ENCODE measurements at regions not wholly inside any gene's neighbourhood (a gene's known extent, or its start where the extent isn't known, plus 50 kb on each side); places are given as distances from the start of the nearest gene placed in this dataset.
A peak's percentile ranks its signal among the peaks of the same experiment; 100 is the strongest.
"Not testable (repeated sequence)": the region's sequence is repeated elsewhere in the genome, so short reads cannot be mapped to it uniquely, and the experiment has no call there.

DNA sequence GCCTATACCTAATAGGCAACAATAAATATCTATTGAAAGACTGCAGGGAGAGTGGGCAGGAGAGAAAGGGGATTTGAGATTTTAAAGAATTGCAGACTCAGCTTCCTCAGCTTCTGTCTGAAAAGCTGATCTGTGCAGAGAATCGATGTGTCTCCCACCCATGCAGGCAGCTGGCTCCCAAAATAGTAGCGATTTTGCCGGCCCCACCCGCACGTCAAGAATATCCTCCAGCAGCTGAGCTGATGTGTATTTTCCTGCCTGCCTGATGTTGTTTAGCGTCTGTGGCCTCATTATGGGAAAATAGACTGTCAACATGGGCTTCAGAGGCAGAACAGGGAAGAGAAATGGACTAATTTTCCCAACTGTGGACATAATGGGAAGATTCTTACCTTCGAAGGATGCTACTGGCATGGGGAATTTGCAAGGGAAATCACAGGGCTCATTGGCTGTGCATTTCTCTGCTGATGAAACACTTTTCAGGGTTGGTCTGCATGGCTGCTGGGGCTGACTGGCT lies 699.8 kb downstream of the PTPRU start:
- DNase-seq (ENCODE audit: low read depth): no peak

DNA sequence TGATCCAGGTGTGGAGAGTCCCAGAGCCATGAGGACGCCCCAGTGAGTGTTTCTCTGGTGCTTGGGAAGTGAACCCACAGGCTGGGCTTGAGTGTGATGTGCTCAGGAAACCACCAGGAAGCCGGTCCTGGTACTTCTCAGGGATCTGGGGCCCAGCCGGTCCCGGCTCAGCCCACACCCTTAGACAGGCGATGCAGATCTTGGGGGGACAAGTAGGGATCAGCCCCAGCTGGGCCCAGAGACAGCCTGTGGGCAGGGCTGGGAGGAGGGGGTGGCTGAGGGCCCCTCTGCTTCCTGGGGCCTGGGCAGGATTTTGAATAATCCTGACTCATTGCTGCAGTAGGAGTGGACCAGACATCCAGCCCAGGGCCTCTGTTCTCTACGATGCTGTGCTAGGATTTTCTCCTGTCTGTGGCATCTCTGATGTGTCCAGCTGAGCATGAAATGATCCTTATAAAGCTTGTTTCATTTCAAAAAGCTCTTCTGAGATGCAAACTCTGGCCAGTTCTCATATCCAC lies 698.0 kb downstream of the PTPRU start:
- DNase-seq (ENCODE audit: low read depth): no peak

DNA sequence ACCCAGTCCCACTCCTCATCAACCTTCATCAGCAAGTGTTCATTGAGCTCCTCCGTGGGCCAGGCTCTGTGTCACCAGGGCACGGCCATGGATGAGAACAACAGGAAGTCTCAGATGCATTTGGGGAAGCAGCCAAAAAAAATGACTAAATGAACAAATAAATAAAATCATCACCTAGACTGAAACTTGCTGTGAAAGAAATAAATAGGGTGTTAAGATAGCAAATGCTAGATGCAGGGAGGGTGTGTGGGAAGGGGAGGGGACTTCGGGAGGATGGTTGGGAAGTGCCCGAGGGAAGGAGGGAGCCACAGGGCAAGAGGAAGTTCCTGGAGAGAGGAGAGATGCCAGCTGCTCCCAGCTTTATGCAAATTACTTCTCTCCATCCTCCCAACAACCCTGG lies 696.7 kb downstream of the PTPRU start:
- DNase-seq (ENCODE audit: low read depth): no peak

DNA sequence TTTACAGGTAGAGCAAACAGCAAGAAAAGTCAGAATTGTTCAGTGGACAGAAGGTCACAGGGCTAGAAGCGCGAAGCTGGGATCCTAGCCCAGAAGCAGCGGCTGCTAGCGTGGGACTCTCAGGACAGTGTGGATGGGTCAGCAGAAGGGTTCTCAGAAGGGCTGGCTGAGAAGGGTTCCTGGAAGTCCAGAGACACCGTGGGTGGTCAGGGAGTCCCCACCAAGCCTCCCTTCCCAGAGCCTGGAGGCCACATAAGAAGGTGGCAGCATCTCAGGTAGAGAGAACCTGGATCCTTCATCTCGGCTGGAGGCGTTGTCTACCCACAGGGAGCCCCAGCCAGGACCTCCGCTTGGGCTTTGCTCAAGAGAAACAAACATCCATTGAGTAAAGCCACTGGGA lies 696.3 kb downstream of the PTPRU start:
- DNase-seq (ENCODE audit: low read depth): no peak

DNA sequence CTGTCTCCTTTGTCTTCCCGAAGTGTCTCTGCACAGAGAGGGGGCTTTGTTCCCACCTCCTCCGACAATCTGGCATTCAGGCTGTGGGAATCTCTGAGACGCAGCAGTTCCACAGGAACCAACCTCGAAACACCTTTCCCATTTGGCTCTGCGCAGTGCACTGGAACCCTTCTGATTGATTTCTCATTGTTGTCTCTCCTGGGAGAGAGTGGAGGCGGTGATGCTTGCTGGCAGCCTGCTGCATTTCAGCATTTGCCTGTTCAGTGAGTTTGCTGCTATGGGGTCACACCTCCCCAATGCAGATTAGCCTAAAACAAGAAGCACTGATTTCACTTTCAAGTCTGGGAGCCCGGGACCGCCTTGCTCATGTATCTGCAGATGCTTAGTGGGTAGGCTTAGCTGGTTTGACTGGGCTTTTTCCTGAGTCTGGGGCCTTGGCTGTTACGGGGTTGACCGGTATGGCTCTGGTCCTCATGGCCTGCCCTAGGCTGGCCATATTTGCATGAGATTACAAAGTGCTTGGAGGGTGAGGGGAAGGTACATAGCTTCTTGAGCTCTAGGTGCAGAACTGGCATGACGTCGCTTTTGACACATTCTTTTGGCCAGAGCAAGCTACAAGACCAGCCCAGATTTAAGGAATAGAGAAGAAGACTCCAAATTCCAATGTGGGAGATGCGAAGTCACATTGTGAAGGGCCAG lies 695.3 kb downstream of the PTPRU start:
- no peak for DNase-seq (ENCODE audit: low read depth)

DNA sequence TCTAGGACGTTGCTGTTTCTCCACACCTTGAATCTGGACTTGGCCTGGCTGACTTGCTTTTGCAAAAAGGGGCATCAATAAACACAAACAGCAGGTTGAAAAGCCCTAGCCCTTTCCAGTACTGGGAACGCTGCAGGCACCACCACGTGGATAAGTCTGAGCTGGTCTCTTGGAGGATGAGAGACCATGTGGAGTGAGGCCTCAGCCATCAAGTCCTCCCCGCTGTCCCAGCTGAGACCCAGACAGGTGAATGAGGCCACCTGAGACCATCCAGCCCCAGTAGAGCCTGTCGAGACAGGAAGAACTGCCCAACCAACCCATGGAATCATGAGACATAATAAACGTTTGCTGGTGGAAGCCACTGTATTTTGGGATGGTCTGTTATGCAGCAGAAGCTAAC lies 688.7 kb downstream of the PTPRU start:
- DNase-seq (ENCODE audit: low read depth): no peak

DNA sequence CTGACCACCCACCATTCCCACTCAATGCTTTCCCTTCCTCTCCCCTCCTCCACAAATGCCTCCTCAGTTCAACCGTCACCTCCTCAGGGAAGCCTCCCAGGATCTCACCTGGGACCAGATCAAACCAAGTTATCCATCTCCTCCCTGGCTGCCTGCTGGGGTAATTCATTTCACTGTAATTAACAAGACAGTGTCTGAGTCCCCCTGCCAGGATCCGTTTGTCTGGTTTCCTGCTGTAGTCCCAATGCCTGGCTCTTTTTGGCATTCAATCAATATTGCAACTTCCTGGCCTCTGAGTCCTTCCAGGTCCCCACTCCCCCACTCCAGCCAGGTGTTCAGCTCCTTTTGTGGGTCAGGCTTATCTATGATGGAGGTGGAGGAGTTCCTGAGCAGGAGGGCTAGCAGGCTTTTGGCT lies 687.7 kb downstream of the PTPRU start:
- DNase-seq (ENCODE audit: low read depth): no peak

DNA sequence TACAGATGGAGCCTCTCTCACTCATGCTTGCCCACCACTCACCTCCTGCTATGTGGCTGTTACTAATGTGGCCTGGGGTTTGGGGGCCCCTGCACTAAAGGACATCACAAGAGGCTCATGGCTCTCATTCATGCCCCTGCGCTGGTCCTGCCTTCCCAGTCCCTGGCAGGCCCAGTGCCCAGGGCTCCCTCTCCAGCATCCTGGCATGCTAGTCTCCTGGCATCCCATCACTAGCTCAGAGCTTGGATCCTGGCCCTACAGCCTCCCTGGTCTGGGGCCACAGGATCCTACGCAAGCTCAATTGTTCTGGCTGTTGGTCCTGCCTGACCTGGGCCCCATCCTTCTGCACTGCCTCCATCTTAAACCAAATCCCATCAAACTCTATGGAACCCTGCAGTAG lies 685.4 kb downstream of the PTPRU start:
- no peak for DNase-seq (ENCODE audit: low read depth)

DNA sequence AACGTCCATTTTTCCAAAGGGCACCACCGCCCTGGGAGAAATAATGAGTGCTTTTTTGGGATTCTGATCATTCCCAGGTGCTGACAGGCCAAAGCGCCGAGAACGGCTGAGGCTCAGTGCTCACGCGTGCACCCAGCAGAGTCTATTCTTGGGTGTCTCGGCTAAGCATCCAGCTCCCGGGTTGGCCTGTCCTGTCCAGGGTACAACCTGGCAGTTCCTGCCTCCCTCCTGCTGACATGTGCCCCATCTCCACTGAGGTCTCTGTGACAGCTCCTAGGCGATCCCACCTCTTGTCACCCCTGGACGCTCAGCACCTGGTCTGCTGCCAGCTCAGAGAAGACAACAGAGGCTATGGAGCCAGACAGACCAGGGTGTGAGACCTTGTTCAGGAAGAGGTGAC lies 684.5 kb downstream of the PTPRU start:
- DNase-seq (ENCODE audit: low read depth): no peak

DNA sequence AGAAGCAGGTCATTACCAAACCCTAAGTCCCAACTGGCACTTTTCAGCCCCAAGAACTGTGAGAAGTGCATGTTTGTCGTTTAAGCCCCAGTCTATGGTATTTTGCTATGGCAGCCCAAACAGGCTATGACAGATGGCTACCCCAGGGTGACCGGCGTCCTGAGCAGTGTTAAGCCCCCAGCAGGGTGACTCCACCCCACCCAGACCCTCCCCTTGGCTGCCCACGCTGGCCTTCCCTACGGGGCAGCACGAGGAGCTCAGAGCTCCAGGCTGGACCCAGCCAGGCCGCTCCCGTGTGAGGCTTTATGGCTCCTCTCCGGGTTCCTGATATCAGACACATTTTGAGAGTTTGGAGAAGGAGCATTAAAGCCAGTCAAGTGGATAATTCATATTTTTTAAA lies 684.0 kb downstream of the PTPRU start:
- DNase-seq (ENCODE audit: low read depth): no peak

DNA sequence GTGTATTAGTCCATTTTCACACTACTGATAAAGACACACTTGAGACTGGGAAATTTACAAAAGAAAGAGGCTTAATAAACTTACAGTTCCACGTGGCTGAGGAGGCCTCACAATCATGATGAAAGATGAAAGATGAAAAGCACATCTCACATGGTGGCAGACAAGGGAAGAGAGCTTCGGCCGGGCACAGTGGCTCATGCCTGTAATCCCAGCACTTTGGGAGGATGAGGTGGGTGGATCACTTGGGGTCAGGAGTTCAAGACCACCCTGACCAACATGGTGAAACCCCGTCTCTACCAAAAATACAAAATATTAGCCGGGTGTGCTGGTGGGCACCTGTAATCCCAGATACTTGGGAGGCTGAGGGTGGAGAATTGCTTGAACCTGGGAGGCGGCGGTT lies 682.7 kb downstream of the PTPRU start:
- not testable (repeated sequence) for DNase-seq (ENCODE audit: low read depth)

DNA sequence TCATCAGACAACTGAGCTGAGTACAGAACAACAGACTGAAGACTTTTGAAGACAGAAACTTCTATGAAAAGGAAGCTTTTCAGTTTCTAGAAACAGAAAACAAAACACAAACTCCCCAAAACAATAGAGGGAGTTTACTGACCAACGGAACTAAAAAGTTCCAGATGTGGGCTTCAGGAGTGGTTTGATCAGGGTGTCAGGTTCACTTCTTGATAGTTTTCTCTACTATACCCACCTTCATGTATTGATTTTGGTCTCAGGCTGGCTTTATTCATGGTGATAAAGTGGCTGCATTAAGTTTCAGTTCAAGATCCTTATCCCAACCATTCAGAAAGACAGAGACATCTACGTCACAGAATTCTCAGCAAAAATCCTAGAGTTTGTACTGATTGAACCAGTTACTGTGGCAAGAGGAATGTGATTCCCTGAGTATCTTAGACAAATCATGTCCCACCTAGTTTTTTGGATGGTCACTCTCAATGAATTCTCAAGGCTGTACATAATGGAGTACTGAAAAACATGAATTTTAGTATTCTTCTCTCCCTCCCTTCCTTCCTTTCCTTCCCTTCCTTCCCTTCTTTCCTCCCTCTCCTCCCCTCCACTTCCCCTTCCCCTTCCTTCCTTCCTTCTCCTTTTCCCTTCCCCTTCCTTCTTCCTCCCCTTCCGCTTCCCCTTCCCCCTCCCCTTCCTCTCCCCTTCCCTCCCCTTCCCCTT lies 680.5 kb downstream of the PTPRU start:
- no peak for DNase-seq (ENCODE audit: low read depth)

DNA sequence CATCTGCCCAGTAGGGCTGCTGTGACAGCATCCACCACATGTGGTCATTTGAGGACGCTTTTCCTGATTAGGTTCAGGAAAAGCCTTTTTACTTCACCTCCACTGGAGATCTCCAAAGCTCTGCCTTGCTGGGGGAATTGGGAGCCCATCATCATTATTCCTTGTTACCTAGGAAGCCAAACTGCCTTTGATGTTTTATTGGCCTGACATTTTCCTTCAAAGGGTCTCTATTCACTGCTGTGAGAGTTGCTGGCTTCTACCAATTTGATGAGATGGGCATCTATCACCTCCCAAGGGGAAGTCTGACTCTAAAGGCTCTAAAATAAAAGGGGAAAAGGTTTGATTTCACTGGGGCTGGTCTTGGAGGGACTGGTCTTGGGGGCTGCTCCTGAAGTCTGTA lies 678.6 kb downstream of the PTPRU start:
- DNase-seq (ENCODE audit: low read depth): no peak

DNA sequence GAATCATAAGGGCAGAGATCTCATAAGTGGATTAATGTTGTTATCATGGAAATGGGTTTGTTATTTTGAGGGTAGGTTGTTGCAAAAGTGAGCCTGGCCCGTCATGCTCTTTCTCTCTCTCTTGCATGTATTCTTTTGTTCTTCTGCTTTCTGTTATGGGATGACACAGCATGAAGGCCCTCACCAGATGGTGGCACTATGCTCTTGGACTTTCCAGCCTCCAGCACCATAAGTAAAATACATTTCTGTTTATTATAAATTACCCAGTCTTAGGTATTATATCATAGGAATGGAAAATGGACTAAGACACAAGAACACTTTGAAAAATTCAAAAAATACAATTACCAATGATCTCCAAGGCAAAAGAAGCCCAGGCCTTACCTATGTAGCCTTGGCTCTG lies 676.1 kb downstream of the PTPRU start:
- DNase-seq (ENCODE audit: low read depth): peak; percentile 11

DNA sequence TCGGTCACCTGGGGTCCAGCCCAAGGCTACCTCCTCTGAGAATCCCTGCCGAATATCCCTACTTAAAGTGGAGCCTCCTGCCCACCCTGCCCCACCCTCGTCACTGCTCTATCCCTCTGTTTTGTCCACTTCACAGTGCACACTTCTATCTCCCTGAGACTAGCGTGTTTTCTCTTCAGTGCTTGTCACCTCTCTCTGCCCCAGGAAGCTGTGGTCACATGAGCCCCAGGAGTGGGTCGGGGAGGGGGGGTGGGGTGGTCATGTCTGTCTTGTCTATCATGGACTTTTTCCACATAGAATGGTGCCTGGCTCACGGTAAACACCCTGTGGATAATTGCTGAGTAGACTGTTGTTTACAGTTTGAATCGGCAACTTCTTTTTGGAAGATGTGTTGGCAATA lies 673.6 kb downstream of the PTPRU start:
- DNase-seq (ENCODE audit: low read depth): no peak

DNA sequence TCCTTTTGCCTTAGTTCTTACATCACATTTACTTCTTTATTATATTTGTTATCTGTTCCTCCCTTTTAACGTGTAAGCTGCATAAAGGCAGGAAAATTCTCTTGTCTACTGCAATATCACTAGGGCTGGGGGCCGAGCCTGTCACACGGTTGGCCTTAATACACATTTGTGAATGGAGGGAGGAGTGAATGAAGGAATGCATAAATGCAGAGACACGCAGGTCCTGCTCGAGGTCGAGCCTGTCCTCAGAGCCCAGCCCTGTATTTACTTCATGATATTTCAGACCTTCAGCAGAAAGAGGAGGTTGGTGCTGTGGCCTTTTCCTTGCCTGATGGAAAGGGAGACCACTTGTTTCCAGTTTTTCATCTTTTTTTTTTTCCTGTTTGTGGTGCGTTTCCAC lies 671.3 kb downstream of the PTPRU start:
- DNase-seq (ENCODE audit: low read depth): no peak

DNA sequence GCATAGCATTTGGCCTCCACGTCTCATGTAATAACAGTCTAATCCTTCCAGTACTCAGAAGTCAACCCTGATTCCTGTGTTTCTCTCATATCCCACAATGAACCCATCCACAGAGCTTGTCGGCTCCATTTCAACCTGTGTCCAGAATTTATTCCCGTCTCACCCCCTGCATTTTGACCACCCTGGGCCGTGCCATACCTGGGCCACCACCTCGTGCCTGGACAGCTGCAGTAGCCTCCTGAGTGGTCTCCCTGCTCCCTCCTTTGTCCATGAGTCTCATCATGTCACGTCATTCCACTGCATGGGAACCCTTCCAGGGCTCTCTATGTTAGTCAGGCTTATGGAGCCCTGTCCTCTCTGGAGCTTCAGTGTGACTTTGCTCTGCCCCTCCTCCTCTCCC lies 670.6 kb downstream of the PTPRU start:
- DNase-seq (ENCODE audit: low read depth): no peak

DNA sequence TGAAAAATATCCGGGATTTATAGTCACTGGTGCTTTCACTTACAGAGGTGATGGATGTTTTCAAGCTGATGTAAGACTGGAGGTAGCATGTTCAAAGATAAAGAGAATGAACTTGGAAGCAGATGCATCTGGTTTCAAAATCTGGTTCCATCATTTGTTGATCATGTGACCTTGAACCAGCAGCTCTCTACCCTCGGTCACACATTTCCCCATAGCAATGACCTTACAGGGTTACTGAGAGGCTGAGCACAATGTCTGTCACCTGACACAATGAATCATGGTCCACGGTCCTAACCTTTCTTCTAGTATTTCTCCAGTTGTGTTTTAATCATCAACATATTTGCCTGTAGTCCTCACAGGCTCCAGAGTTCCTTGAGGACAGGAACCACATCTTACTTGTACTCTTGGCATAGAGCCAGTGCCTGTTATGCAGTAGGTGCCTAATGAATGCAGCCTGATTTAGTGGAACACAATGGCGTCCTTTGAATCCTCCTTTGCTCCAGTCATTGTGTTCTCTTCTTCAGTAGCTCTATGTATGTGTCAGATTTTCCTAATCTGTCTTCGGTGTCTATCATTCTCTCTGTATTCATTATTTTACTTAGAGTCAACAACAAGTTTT lies 667.3 kb downstream of the PTPRU start:
- DNase-seq (ENCODE audit: low read depth): no peak

DNA sequence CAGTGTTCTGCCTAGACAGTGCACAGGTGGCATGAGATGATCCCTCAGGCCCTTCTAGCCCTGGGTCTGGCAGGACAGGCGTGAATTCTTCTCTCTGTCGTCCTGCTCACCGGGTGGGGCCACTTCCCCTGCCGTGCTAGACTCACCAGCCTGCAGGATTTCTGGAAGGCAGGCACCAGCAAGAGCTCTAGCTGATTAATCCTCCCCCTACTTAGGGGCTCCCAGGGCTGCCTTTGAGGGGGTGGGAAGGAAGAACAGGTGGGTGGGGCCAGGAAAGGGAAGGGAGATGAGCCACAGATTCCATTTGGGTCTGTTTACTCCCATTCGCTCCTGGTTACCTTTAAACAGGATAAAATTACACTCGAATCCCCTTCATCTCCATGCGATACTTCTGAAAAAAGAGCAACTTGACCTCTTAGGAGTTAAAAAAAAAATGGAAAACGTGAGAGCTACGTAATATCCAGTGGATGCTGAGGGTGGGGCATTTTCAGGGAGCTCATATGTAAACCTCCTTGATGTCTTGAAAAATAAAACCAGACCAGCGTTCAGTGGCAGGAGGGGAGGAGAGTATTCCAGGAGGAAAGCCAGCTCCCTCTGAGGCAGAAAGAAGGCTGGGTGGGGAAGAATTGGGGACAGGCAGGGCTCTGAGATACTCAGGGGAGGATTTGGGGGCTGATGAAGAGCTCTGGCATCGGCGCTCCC lies 665.5 kb downstream of the PTPRU start:
- no peak for DNase-seq (ENCODE audit: low read depth)

DNA sequence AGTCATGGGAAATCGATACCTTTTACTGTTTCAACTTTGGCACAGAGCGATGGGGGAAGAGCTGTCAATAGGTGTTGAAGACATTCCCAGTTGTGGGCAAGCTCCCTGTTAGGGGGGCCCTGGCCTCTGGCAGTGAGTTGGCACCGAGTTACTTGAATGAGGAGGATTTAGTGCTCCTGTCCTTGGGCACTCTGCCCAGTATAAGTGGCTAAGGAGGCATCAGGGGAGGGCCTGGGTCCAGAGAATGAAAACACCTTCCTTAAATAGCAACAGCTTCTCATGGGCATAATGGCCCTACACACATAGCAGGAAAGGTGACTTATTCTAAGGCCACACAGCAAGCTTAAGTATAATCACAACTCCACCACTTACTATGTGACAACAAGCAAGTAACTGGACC lies 664.4 kb downstream of the PTPRU start:
- DNase-seq (ENCODE audit: low read depth): no peak

DNA sequence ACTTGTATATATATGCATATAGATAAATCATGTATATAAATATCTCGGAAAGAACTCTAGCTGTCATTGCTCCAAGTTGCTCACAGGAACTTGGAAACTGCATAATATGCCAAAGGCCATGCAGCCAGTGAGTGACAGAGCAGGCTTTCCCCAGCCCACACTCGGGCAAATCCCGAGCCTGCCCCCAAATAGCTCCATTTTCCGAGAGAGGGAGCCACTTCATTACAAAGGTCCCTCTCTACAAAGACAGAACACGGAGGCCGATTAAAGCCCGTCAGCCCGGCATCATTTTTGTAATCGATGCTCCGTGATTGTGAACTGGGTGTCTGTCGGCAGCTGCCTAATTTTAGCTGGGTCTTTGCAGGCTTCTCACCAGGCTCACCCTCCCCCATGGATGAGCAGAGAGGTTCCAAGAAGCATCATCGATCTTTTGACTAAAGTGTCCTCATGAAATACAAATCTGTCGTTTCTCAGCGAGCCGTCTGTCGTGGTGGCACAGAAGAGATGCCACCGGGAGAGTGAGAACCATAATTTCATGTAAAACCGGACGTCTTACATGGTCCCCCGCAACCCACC lies 663.9 kb downstream of the PTPRU start:
- no peak for DNase-seq (ENCODE audit: low read depth)
